DLD1 (cell line): ENCODE measurements at regions not wholly inside any gene's neighbourhood (a gene's known extent, or its start where the extent isn't known, plus 50 kb on each side); places are given as distances from the start of the nearest gene placed in this dataset.
"Not testable (repeated sequence)": the region's sequence is repeated elsewhere in the genome, so short reads cannot be mapped to it uniquely, and the experiment has no call there.

Experiments
- in situ Hi-C: cut with HindIII; loops from 2 replicates; pipeline ENCODE4 v1.10.0; 2017; ENCODE audit warnings: low sequenced_read_pairs

DNA sequence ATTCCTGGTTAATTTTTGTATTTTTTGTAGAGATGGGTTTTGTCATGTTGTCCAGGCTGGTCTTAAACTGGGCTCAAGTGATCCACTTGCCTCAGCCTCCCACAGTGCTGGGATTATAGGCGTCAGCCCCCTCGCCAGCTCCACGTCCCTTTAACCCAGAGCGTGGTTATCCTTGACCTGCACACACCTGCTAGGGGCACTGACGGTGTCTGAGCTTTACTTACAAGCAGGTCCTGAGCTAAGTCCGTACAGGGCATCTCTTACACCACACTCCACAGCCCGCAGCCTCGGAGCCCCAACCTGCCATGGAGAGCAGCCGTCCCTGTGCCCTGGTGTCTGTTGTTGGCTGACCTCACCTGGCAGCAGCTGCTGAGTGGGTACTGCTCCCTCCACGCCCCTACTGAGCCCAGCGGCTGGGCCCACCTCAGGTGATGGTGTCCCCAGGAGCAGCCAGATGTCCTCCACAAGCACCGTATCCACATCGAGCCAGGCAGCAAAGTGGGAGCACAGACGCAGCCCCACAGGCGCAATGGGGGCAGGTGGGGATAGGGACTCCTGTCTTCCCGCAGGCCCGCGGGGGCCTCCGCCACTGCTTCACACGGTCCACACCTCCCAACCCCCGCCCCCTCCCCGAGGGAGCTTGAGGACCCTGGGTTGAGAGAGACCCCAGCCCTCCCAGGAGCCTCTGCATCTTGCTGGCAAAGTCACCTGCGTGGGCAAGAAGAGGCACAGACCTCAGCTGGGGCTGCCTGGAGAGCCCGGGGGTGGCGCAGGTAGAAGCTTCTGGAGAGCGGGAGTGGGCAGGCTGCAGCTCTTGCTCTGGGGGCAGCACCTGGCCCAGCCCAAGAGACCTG lies 325.4 kb upstream of the SFSWAP start:
- in situ Hi-C loops = no loop called here

DNA sequence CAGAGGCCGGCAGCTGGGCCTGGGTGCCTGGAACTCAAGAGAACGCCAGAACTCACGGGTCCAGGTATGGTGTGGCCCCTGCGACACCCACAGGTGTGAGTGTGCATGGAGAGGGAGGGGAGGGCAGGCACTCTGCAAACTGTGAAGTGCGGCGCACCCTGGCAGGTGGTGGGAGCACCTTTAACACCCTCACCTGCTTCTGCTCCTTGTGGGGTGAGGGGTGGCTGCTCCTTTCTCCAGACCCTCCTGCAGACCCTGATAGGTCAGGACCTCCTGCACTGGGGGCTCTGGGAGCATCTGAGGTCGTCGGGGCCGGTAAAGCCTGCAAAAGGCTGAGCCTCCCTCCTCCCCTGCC lies 324.7 kb upstream of the SFSWAP start:
- in situ Hi-C loops = no loop called here

DNA sequence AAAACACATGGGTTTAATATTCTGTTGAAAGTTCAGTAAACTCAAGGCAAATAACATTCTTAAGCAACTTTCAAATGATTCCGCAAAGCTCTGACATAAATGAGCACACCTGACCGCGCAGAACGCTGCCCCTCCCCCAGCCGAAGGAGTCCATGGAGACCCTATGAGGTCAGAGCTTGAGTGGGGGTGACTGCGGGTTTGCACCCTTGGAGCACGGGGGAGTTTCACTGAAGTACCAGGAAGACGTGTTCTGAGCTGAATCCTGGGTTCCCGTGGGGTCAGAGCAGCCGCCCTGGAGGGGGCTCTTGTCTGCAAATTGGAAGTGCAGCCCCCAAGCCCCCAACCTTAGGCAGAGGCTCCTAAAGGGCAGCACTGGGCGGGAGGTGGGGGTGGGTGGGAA lies 324.1 kb upstream of the SFSWAP start:
- in situ Hi-C loops = no loop called here

DNA sequence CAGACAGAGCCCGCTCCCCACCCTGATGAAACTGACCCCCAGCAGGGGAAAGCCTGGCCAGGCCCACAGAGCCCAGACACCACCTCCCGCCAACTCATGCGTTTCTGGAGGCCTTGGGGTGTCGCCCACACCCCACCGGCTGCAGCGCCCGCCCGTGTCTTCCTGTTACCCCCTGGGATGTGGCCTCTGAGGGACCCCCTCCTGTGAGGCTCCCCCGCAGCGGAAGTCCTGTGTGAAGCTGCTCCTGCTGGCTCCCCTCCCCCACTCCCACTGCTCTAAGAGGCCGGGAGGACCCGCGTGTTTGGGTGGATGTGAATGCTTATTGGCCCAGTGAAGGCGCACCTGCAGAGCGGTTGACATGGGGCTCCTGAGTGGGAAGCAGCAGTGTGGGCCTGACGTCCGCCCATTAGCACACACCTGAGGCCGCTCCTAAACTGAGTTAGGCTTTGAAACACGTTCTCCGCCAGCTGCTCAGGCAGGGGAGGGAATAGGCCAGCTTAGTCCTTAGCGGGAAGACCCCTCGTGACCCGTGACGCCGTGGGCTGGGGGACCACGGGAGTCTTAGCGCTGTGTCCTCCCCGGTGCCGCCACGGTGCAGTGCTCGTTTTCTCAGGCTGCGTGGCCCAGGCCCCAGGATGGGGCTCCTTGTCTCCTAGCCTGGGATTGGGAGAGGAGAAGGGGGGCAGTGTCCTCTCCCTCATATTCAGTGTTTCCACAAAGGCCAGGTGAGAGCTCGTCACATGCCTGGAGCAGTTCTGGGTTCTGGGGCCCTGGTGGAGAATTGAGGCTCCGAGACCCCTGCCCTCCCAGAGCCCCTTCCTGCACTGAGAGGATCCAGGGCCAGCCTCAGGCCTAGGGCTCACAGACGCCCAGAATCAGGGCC lies 323.4 kb upstream of the SFSWAP start:
- in situ Hi-C loops = no loop called here

DNA sequence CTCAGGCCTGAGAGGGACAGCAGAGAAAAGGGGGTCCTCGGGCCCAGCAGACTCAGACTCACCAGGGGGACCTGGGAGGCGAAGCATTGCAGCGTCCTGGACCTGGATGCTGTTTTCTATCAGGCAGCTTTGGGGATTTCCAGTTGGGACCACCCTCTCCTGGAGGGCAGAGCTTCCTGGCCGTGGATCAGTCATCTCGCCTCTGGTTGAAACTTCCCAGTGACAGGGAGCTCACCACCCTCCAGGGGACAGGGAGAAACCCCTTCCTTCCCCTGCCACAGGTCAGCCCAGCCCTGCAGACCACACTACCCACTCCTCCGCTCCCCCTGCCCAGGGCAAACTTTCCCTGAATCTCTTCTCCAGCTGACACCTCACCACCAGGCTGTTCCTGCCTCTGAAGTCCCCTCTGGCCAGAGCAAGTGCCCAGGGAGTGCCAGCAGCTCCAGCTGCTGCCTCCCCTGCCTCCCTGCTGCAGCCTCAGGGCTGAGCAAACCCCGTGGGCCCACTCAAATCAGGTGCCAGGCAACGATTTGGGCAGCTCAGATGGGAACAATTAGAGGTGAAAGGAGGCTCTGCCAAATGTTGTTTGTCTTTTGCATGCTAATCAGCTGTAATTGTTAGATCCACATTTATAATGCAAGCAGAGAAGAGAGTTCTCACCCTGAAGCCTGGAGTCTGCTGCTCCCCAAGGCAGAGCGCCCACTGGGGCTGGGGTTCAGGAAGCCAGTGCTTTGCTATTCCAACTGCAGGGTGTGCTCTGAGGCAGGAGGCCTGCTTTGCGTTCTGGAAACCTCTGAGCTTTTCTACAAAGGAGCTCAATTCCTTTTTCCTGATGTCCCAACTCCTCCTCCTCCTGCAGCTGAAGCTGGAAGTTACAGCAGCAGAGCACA lies 322.5 kb upstream of the SFSWAP start:
- in situ Hi-C loops = not testable (repeated sequence)

DNA sequence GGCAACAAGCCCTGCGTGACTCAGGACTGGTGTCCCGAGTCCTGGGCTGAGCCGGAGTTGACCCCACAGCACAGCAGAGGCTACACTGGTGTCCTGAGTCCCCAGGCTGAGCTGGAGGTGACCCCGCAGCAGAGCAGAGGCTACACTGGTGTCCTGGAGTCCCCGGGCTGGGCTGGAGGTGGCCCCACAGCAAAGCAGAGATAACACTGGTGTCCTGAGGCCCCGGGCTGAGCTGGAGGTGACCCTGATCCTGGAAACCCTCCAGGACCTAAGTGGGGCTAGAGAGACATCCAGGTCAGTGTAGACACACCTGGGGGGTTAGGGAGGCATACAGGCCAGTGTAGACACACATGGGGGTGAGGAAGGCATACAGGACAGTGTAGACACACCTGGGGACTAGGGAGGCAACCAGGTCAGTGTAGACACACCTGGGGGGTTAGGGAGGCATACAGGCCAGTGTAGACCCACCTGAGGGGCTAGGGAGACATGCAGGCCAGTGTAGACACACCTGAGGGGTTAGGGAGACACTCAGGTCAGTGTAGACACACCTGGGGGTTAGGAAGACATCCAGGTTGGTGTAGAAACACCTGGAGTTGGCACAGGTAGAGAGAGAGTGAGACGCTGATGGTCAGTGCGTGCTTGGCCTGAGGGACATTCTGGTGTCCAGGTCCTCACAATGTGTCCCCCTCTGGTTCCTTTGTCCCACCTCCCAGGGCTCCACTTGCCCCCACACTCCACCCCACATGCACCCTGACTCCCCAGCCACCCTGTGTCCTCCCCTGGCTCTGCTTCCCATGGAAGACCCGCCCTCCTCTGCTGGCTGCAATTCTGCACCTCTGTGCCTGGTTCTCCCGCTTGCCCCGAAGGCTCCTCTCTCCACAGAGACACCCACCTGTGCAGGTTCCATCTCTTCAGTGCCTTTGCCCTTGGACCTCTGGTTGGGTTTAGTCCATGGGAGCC lies 321.6 kb upstream of the SFSWAP start:
- in situ Hi-C loops = no loop called here

DNA sequence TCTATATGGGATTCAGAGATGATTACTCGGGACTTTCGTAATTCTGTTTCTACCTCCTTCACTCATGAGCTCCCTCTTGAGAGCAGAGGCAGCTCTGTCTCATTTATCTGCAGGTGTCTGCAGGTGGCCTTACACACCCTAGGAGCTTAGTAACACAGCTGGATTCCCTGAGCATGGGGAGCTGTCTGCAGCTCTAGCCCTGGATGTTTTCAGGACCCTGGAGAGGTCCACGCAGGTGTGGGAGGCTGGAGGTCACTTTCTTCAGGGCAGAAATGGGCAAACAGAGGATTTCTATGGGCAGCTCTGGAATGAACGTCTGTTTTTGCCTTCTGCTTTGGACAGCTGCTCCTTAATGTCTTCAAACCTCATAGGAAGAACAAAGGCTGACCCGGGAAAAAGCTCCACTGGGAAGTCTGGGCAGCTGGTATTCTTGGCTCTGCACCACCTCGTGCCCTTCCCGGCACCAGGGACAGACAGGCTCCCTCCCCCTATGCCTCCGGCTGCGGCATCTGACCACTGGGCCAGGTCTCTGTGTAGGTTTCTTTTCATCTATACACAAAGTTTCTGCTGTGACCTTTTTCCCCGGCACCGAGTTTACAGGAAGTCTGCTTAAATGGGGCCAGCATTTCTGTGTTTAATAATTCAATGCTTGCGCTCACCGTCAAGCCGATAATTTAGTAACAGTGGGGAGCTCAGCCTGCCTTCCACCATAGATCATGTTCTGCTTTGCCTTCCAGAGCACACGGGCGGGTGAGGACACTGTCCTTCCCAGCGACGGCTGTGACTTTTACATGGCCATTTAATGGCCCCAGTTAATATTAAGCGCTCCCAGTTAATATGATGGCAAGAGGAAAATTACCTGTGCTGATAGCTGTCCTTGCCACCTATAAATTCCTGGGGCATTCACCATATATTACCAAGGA lies 320.2 kb upstream of the SFSWAP start:
- in situ Hi-C loops = no loop called here

DNA sequence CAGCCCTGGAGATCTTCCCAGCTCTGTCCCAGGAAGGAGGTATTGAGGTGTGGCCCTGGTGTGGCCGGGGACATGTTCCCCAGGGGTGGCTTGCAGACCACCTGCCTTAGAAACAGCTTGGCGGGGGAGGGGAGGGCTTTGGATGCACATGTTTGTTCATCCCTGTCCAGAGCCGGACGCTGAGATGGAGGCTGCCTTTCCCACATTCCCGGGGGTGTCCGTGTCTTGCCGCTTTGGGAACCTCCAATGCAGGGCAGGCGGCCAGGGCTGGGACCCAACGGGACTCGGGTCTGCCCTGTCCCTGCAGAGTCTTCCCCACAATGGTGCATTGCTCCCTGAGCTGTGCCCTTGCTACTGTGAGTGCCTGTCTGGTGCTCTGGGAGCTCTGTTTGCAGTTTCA lies 319.5 kb upstream of the SFSWAP start:
- in situ Hi-C loops = no loop called here

DNA sequence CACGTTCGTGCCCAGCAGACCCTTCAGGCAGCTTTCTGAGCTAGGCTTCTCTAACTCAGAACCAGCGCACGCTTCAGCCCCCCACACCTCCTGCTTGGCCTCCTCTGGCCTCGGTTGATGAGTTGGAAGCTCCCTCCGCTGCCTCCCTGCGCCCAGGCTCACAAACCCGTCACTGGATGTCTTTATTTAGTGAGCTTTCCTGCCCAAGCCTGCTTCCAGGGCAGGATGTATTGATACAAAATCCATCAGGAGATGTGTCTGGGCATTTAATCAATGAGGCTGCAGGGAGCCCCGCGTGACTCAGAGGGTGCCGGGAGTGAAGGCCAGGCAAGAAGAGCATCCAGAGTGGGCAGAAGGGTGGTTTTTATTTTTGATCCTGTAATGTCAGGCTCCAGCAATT lies 316.1 kb upstream of the SFSWAP start:
- in situ Hi-C loops = not testable (repeated sequence)

DNA sequence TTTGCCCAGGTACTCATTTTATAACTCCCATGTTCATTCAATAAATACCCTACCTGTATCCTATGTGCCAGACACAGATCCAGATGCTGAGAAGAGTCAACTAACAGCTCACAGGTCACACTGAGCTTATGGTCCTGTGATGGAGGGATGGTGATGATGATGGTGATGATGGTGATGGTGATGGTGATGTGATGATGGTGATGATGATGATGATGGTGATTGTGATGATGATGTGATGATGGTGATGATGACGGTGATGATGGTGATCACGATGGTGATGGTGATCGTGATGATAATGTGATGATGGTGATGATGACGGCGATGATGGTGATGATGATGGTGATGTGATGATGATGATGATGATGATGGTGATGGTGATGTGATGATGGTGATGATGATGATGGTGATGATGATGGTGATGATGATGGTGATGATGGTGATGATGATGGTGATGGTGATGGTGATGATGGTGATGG lies 315.6 kb upstream of the SFSWAP start:
- in situ Hi-C loops = not testable (repeated sequence)

DNA sequence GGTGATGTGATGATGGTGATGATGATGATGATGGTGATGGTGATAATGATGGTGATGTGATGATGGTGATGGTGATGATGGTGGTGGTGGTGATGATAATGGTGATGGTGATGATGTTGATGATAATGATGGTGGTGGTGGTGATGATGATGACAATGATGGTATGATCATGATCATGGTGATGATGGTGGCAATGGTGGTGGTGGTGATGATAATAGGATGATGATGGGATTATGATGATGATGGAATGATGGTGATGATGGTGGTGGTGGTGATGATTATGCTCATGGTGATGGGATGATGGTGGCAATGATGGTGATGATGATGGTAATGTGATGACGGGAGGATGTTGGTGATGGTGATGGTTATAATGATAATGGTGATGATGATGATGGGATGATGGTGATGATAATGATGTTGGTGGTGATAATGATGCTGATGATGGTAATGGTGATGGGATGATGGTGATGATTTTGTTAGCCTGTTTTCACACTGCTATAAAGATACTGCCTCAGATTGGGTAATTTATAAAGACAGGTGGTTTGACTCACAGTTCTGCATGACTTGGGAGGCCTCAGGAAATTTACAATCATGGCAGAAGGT lies 314.8 kb upstream of the SFSWAP start:
- in situ Hi-C loops = no loop called here

DNA sequence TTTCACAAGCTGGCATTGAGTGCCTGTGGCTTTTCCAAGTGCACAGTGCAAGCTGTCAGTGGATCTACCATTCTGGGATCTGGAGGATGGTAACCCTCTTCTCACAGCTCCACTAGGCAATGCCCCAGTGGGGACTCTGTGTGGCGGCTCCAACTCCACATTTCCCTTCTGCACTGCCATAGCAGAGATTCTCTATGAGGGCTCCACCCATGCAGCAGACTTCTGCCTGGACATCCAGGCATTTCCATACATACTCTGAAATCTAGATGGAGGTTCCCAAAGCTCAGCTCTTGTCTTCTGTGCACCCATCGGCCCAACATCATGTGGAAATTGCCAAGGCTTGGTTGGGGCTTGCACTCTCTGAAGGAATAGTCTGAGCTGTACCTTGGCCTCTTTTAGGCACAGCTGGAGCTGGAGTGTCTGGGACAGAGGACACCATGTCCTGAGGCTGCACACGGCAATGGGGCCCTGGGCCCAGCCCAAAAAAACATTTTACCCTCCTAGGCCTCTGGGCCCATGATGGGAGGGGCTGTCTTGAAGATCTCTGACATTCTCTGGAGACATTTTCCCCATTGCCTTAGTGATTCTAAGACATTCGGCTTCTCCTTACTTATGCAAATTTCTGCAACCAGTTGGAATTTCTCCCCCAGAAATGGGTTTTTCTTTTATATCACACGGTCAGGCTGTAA lies 313.3 kb upstream of the SFSWAP start:
- in situ Hi-C loops = no loop called here

DNA sequence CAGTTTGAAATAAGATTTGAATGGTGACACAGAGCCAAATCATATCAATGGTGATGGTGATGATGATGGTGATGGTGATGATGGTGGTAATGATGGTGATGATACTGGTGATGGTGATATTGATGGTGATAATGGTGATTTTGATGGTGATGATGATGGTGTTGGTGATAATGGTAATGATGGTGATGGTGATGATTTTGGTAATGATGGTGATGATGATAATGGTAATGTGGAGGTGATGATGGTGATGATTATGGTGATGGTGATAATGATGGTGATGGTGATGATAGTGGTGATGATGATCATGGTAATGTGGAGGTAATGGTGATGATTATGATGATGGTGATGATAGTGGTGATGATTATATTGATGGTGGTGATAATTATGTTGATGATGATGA lies 311.9 kb upstream of the SFSWAP start:
- in situ Hi-C loops = no loop called here

DNA sequence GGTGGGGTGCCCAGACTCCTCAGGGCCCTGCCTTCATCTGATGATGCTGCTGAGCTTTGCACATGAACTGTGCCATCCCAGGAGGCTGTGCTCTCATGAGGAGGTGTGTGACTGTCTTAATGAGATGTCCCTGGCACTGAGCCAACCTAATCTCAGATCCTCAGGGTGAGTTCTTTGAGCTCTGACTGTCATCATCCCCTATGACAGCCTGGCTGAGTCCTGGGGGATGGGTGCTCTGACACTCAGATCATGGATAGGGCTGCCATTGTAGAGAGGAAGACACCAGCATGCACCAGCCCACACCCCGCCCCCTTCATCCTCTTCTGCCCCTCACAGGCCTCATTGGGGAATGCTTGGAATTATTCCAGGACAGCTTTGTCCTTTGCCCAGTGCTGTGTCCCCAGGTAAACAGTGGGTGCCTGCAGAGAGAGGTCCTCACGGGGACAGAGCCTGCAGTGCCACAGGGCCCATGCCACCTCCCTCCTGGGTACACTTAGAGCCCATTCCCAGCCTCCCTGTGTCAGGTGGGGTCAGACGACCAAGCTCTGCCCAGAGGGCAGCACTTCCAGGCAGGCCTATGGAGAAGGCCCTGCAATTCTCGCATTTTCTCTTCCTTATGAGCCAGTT lies 310.1 kb upstream of the SFSWAP start:
- in situ Hi-C loops = not testable (repeated sequence)

DNA sequence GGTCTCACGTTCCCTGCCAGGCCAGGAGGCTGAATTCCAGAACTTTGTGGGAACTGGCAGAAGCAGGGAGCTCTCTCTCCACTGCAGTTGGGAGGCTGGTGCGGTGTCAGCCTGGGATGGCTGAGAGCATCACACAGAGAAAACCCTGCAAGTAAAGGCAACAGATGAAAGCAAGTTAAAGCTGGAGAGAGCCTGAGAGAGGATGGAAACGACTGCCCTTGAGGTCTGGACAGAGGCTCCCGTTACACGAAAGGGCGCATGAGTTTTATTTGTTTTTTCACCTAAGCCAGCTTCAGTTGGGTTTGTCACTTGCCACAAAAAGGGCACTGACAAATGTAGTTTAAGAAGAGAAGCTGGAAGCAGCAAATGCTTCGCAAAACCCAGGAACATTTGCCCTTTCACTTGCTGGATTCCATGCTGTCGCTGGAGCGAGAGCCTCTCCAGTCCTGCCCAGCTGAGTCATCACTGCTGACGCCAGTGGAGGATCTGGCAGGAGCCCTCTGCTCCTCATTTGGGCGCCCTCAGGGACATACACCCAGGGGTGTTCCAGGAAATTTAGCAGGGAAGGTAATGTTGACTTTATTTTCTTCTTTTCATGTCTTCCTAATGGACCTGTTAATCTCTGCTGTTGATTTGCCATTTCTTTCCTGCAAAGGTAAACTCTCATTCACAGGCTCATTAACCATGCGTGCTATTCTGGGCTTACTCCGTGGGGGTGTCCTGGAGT lies 308.8 kb upstream of the SFSWAP start:
- in situ Hi-C loops = not testable (repeated sequence)

DNA sequence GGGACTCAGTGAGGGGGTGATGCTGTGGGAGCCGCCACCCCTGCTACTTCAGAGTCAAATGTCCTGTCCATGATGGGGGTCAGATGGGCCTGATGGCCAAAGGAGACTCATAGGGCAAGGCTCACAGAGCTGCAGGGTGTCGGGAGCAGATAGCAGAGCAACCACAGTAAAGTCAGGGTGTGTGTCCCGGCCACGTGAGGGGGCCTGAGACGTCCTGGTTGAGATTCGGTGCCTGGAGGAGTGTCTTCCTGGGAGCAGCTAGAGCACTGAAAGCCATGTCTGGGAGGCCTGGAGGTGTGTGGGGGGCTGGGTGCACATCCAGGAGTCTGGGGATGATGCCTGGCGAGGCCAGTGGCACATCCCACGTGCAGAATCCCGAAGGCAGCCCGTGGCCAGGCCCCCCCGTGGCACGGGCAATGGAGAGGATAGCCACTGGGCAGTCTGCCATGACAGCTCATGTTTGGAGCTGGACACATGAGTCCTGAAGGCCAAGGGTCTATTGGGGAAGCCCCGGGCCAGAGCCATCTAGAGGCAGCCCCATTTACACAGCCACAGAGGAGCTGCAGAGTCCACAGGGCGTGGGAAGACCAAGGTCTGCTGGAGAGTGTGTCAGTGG lies 308.0 kb upstream of the SFSWAP start:
- in situ Hi-C loops = no loop called here
